Natural killer cell (primary cell): ENCODE measurements at regions not wholly inside any gene's neighbourhood (a gene's known extent, or its start where the extent isn't known, plus 50 kb on each side); places are given as distances from the start of the nearest gene placed in this dataset.

Source experiments
- ATAC-seq, 3 donors: fragments of 150-1000 bp in 2 of 3; fragments of 200-7000 bp in 1 of 3; cut with Tn5 transposase; 1 replicate in 1 of 3; 2 replicates in 2 of 3; pipeline ENCODE4 v1.10.0; 2021; ENCODE audit warnings: mild to moderate bottlenecking in 2 of 3, moderate library complexity in 2 of 3
- DNase-seq, 2 donors: peaks; one replicate each; pipeline versions ENCODE4 v3.0.0 to v3.0.0-alpha.2; 2013 to 2021; ENCODE audit warnings: mixed read lengths in 1 of 2
- H3K27ac ChIP-seq: one replicate; pipeline ENCODE4 v1.5.1; 2013; ENCODE audit warnings: mild to moderate bottlenecking, low read length
- H3K27me3 ChIP-seq: one replicate; pipeline ENCODE4 v1.6.1; 2013; ENCODE audit warnings: low read length; ENCODE audit not compliant: control insufficient read depth, insufficient read depth
- H3K36me3 ChIP-seq: one replicate; pipeline ENCODE4 v1.6.1; 2013; ENCODE audit warnings: low read length; ENCODE audit not compliant: control insufficient read depth, insufficient read depth
- H3K4me1 ChIP-seq: one replicate; pipeline ENCODE4 v1.6.1; 2013; ENCODE audit warnings: low read length; ENCODE audit not compliant: control insufficient read depth, insufficient read depth
- H3K4me3 ChIP-seq: one replicate; pipeline ENCODE4 v1.5.1; 2013; ENCODE audit warnings: low read length
- H3K9me3 ChIP-seq: one replicate; pipeline ENCODE4 v1.6.1; 2013; ENCODE audit warnings: low read length; ENCODE audit not compliant: control insufficient read depth, insufficient read depth
- H3K27ac Mint-ChIP-seq, 2 donors: one replicate each; pipeline ENCODE4 v1.8.0; 2022; ENCODE audit warnings: mild to moderate bottlenecking in 2 of 2, mixed read lengths in 2 of 2, moderate library complexity in 1 of 2
- H3K27me3 Mint-ChIP-seq, 2 donors: one replicate each; pipeline ENCODE4 v1.8.0; 2022; ENCODE audit warnings: low read depth in 2 of 2, mixed read lengths in 2 of 2
- H3K36me3 Mint-ChIP-seq: one replicate; pipeline ENCODE4 v1.8.0; 2022; ENCODE audit warnings: mixed read lengths
- H3K4me1 Mint-ChIP-seq, 2 donors: one replicate each; pipeline ENCODE4 v1.8.0; 2022; ENCODE audit warnings: mixed read lengths in 2 of 2
- H3K4me3 Mint-ChIP-seq: one replicate; pipeline ENCODE4 v1.8.0; 2022; ENCODE audit warnings: mild to moderate bottlenecking, moderate library complexity, mixed read lengths
- H3K9me3 Mint-ChIP-seq, 2 donors: one replicate each; pipeline ENCODE4 v1.8.0; 2022; ENCODE audit warnings: mixed read lengths in 2 of 2
- CTCF ChIP-seq: fragments of 200-600 bp; IDR thresholded peaks from one replicate; pipeline ENCODE4 v1.8.0; 2022; ENCODE audit warnings: antibody characterized with exemption
- WGBS: methylation state at CpG from one replicate; pipeline ENCODE4 v1.1.7; 2013; ENCODE audit warnings: missing lambda C conversion rate; ENCODE audit not compliant: insufficient coverage; 5-methylcytosine and 5-hydroxymethylcytosine counted together
- intact Hi-C: fragments of 100-400 bp; cut with micrococcal nuclease; formaldehyde crosslinking; loops from one replicate; pipeline ENCODE4 v1.14.2; 2022

DNA sequence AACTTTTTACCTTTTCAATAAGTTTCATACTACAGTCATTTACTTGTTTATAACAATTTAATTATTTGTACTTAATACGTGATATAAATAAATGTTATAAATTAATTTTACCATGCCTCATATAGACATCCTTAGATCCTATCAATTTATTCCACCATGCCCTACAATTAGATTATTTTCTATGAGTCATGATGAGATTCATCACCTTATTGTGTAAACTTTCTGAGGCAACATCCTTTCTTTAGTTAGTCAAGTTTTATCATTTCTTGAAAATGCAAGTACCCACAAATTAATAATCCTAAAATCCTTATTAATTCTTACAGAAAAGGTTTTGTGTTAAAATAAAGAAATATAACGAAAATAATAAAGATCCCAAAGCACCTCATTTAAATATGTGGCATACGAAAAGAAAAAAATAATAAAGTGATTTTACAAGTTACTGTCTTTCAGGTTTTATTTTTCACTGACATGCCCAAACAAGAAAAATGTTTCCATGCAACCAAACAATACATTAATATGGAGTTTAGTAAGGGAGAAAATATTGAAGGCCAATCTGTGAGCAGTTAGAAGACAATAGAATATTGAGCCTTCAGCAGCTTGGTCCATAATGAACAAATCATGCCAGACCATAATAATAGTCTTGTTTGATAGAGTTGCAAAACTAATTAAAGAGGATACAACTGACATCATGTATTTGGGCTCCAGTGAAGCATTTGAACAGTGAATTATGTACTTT is 188.7 kb upstream of the MRPS30 start:
- no peak overlapping the region for H3K27ac ChIP-seq
- no CpG with 5 or more reads among the region's 3 CpGs for WGBS
- ATAC-seq (no peak), DNase-seq (no peak)
- no peaks in the 10 kb centered on the region for H3K9me3 ChIP-seq
- no peak overlapping the region for H3K4me3 ChIP-seq
- Mint-ChIP-seq H3K36me3 (no peaks in the 10 kb centered on the region), H3K27ac (no peak overlapping the region), H3K9me3 (no peaks in the 10 kb centered on the region), H3K4me1 (no peaks in the 10 kb centered on the region), H3K4me3 (no peak overlapping the region), H3K27me3 (no peaks in the 10 kb centered on the region)
- intact Hi-C loops, result no loop called here
- no peaks in the 10 kb centered on the region for H3K4me1 ChIP-seq
- H3K27me3 ChIP-seq, result no peaks in the 10 kb centered on the region
- no peak for TF ChIP-seq CTCF
- H3K36me3 ChIP-seq, result no peaks in the 10 kb centered on the region

GRCh38 chr5:44614845-44615244 is 193.9 kb upstream of the MRPS30 start:
- TF ChIP-seq CTCF, result no peak
- ATAC-seq (no peak), DNase-seq (no peak)
- Histone ChIP-seq H3K27ac (no peak overlapping the region), H3K27me3 (no peaks in the 10 kb centered on the region), H3K4me1 (no peaks in the 10 kb centered on the region), H3K9me3 (no peaks in the 10 kb centered on the region), H3K4me3 (no peak overlapping the region), H3K36me3 (no peaks in the 10 kb centered on the region)
- Mint-ChIP-seq H3K9me3 (peaks cover 2 to 3% of the 10 kb centered on the region in 2 donors), H3K4me3 (no peak overlapping the region), H3K4me1 (no peaks in the 10 kb centered on the region), H3K36me3 (no peaks in the 10 kb centered on the region), H3K27me3 (no peaks in the 10 kb centered on the region), H3K27ac (no peak overlapping the region)
- WGBS, result no CpG with 5 or more reads among the region's 2 CpGs
- intact Hi-C loops, result no loop called here

DNA sequence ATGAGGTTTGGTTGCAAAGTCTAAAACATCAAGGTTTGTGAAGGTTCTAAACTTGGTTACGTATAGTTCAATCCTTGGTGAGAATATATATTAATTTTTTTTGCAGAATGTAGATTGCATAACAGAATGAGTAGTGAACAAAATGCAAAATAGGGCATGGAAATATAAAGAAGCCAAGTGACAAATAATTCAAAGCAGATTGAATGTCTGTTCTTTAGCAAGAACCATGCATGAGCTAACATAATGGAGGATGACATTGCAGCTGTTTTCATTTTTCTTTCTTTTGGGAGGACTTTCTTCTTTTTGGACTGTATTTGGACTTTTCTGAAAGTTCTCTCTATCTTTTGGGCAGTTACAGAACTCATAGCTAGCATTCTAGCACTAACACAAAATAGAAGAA is 194.8 kb upstream of the MRPS30 start:
- H3K27me3 ChIP-seq, result no peaks in the 10 kb centered on the region
- no peak overlapping the region for H3K4me3 ChIP-seq
- Mint-ChIP-seq H3K4me1 (no peaks in the 10 kb centered on the region), H3K36me3 (no peaks in the 10 kb centered on the region), H3K27me3 (no peaks in the 10 kb centered on the region), H3K9me3 (peaks cover 3% of the 10 kb centered on the region in 2 donors), H3K4me3 (no peak overlapping the region), H3K27ac (no peak overlapping the region)
- no peaks in the 10 kb centered on the region for H3K4me1 ChIP-seq
- TF ChIP-seq CTCF, result no peak
- no peak overlapping the region for H3K27ac ChIP-seq
- H3K9me3 ChIP-seq, result no peaks in the 10 kb centered on the region
- H3K36me3 ChIP-seq, result no peaks in the 10 kb centered on the region
- ATAC-seq, result no peak
- WGBS, result 100% methylated on average over 1 of the region's 1 CpG
- intact Hi-C loops, result no loop called here
- no peak for DNase-seq

DNA sequence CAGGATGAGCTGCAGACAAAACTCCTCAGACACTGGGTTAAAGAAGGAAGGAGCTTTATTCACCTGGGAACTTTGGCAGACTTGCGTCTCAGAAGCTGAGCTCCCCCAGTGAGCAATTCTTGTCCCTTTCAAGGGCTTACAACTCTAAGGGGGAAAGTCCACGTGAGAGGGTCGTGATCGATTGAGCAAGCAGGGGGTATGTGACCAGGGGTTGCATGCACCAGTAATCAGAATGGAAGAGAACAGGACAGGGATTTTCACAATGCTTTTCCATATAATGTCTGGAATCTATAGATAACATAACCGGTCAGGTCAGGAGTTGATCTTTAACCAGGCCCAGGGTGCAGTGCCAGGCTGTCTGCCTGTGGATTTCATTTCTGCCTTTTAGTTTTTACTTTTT is 202.8 kb upstream of the MRPS30 start:
- no peak overlapping the region for H3K27ac ChIP-seq
- DNase-seq, result no peak
- TF ChIP-seq CTCF, result no peak
- H3K27ac Mint-ChIP-seq, result no peak overlapping the region
- H3K9me3 ChIP-seq, result peaks cover 4% of the 10 kb centered on the region
- no peak overlapping the region for H3K4me3 ChIP-seq
- H3K4me1 Mint-ChIP-seq, result no peaks in the 10 kb centered on the region
- WGBS, result 97% methylated on average over 5 of the region's 5 CpGs
- H3K4me3 Mint-ChIP-seq, result no peak overlapping the region
- no peaks in the 10 kb centered on the region for H3K36me3 ChIP-seq
- no peaks in the 10 kb centered on the region for H3K27me3 Mint-ChIP-seq
- intact Hi-C loops, result no loop called here
- ATAC-seq, result no peak
- H3K4me1 ChIP-seq, result no peaks in the 10 kb centered on the region
- H3K27me3 ChIP-seq, result no peaks in the 10 kb centered on the region
- peaks cover 26 to 28% of the 10 kb centered on the region in 2 donors for H3K9me3 Mint-ChIP-seq
- peaks cover 35% of the 10 kb centered on the region for H3K36me3 Mint-ChIP-seq
